Fibroblast of lung (primary cell): ENCODE measurements at regions not wholly inside any gene's neighbourhood (a gene's known extent, or its start where the extent isn't known, plus 50 kb on each side); places are given as distances from the start of the nearest gene placed in this dataset.
"Not testable (repeated sequence)": the region's sequence is repeated elsewhere in the genome, so short reads cannot be mapped to it uniquely, and the experiment has no call there.

Experiments used
- DNase-seq, 2 donors: peaks; one replicate each; pipeline versions ENCODE4 v3.0.0 to v3.0.0-alpha.2; 2010; ENCODE audit warnings: low read depth in 2 of 2
- H2AFZ ChIP-seq: 2 replicates; pipeline ENCODE4 v1.5.1; 2012; ENCODE audit warnings: low read length, control low read depth, inconsistent platforms
- H3K27ac ChIP-seq: 2 replicates; pipeline ENCODE4 v1.5.1; 2011; ENCODE audit warnings: low read length, control low read depth; ENCODE audit not compliant: insufficient read depth
- H3K27me3 ChIP-seq: 2 replicates; pipeline ENCODE4 v1.5.1; 2011; ENCODE audit warnings: mild to moderate bottlenecking, low read length; ENCODE audit not compliant: control insufficient read depth, insufficient read depth
- H3K36me3 ChIP-seq: 2 replicates; pipeline ENCODE4 v1.5.1; 2011; ENCODE audit warnings: low read length; ENCODE audit not compliant: control insufficient read depth, insufficient read depth
- H3K4me1 ChIP-seq: 2 replicates; pipeline ENCODE4 v1.5.1; 2011; ENCODE audit warnings: low read length; ENCODE audit not compliant: control insufficient read depth, insufficient read depth; ENCODE audit errors: extremely low read depth
- H3K4me2 ChIP-seq: 2 replicates; pipeline ENCODE4 v1.5.1; 2011; ENCODE audit warnings: low read length, control low read depth; ENCODE audit not compliant: insufficient read depth; ENCODE audit errors: extremely low read depth
- H3K4me3 ChIP-seq, 4 experiments: fragments of 200-600 bp in 1 of 4; sonication (generic) in 1 of 4; replicated peaks in 1 of 4; 2 replicates each; pipeline ENCODE4 v1.5.1; 2011 to 2016; ENCODE audit warnings: low read length in 4 of 4, low read depth in 3 of 4, mild to moderate bottlenecking in 3 of 4, control low read depth in 2 of 4, inconsistent platforms in 1 of 4, mixed read lengths in 1 of 4; ENCODE audit not compliant: insufficient read depth in 1 of 4; ENCODE audit errors: control extremely low read depth in 1 of 4
- H3K79me2 ChIP-seq: 2 replicates; pipeline ENCODE4 v1.5.1; 2012; ENCODE audit warnings: mild to moderate bottlenecking, low read length, inconsistent platforms; ENCODE audit not compliant: control insufficient read depth, insufficient read depth
- H3K9ac ChIP-seq: 2 replicates; pipeline ENCODE4 v1.5.1; 2011; ENCODE audit warnings: mild to moderate bottlenecking, low read length, control low read depth; ENCODE audit not compliant: insufficient read depth
- H3K9me3 ChIP-seq: 2 replicates; pipeline ENCODE4 v1.5.1; 2012; ENCODE audit warnings: low read depth, low read length; ENCODE audit not compliant: control insufficient read depth, insufficient read depth
- H4K20me1 ChIP-seq: 2 replicates; pipeline ENCODE4 v1.5.1; 2011; ENCODE audit warnings: low read length; ENCODE audit not compliant: control insufficient read depth, insufficient read depth; ENCODE audit errors: extremely low read depth
- CTCF ChIP-seq, 2 donors: IDR thresholded peaks in 1 of 2; conservative IDR thresholded peaks in 1 of 2; 1 replicate in 1 of 2; 2 replicates in 1 of 2; pipeline ENCODE4 v1.5.1; 2011 to 2012; ENCODE audit warnings: low read length in 2 of 2, control low read depth in 1 of 2, inconsistent platforms in 1 of 2, low read depth in 1 of 2, mild to moderate bottlenecking in 1 of 2
- EZH2 ChIP-seq: IDR thresholded peaks from 2 replicates; pipeline ENCODE4 v1.5.1; 2012; ENCODE audit warnings: low read length, control low read depth, mild to moderate bottlenecking; ENCODE audit errors: missing control alignments

GRCh38 chr1:73671530-73671929, 526.4 kb downstream of the LRRIQ3 start:
- DNase-seq: no peak
- no peak overlapping the region for H3K4me2 ChIP-seq
- no peak overlapping the region for H3K27ac ChIP-seq
- H4K20me1 ChIP-seq: no peaks in the 10 kb centered on the region
- no peaks in the 10 kb centered on the region for H3K79me2 ChIP-seq
- no peak overlapping the region for H2AFZ ChIP-seq
- no peaks in the 10 kb centered on the region for H3K27me3 ChIP-seq
- no peak overlapping the region for H3K9ac ChIP-seq
- TF ChIP-seq CTCF (conservative IDR thresholded peaks at IDR 0.05 in 1 of 2, IDR thresholded peaks at IDR 0.05 in 1 of 2; ENCODE audit: low read depth in 1 of 2, low read length in 2 of 2) (no peak), EZH2 (no peak)
- no peaks in the 10 kb centered on the region for H3K9me3 ChIP-seq
- no peaks in the 10 kb centered on the region for H3K36me3 ChIP-seq
- H3K4me1 ChIP-seq: no peaks in the 10 kb centered on the region
- no peak overlapping the region for H3K4me3 ChIP-seq

- H3K27ac ChIP-seq: not testable (repeated sequence)
These were observed 530.0 kb downstream of the LRRIQ3 start for GRCh38 chr1:73667959-73668358.

GRCh38 chr1:73662526-73662925, 535.5 kb downstream of the LRRIQ3 start:
- H3K27me3 ChIP-seq: no peaks in the 10 kb centered on the region
- no peak overlapping the region for H3K27ac ChIP-seq
- DNase-seq: no peak
- no peaks in the 10 kb centered on the region for H3K79me2 ChIP-seq
- no peaks in the 10 kb centered on the region for H3K9me3 ChIP-seq
- TF ChIP-seq EZH2 (no peak), CTCF (conservative IDR thresholded peaks at IDR 0.05 in 1 of 2, IDR thresholded peaks at IDR 0.05 in 1 of 2; ENCODE audit: low read depth in 1 of 2, low read length in 2 of 2) (no peak)
- no peak overlapping the region for H3K4me2 ChIP-seq
- H4K20me1 ChIP-seq: no peaks in the 10 kb centered on the region
- H3K4me3 ChIP-seq: no peak overlapping the region
- no peaks in the 10 kb centered on the region for H3K36me3 ChIP-seq
- H2AFZ ChIP-seq: no peak overlapping the region
- H3K4me1 ChIP-seq: no peaks in the 10 kb centered on the region
- H3K9ac ChIP-seq: no peak overlapping the region

More at GRCh38 chr1:73667959-73668358, 530.0 kb downstream of the LRRIQ3 start:
- not testable (repeated sequence) for H3K4me1 ChIP-seq, H3K79me2 ChIP-seq, DNase-seq, H3K4me3 ChIP-seq, H3K4me2 ChIP-seq, H4K20me1 ChIP-seq, H3K9me3 ChIP-seq, H3K9ac ChIP-seq, H3K27me3 ChIP-seq, H2AFZ ChIP-seq, H3K36me3 ChIP-seq
